Fibroblast of lung (primary cell): ENCODE measurements at regions not wholly inside any gene's neighbourhood (a gene's known extent, or its start where the extent isn't known, plus 50 kb on each side); places are given as distances from the start of the nearest gene placed in this dataset.

Experiments
- CTCF ChIP-seq, 2 donors: IDR thresholded peaks in 1 of 2; conservative IDR thresholded peaks in 1 of 2; 1 replicate in 1 of 2; 2 replicates in 1 of 2; pipeline ENCODE4 v1.5.1; 2011 to 2012; ENCODE audit warnings: low read length in 2 of 2, control low read depth in 1 of 2, inconsistent platforms in 1 of 2, low read depth in 1 of 2, mild to moderate bottlenecking in 1 of 2
- EZH2 ChIP-seq: IDR thresholded peaks from 2 replicates; pipeline ENCODE4 v1.5.1; 2012; ENCODE audit warnings: low read length, control low read depth, mild to moderate bottlenecking; ENCODE audit errors: missing control alignments

- no peak for TF ChIP-seq CTCF (conservative IDR thresholded peaks at IDR 0.05 in 1 of 2, IDR thresholded peaks at IDR 0.05 in 1 of 2; ENCODE audit: low read depth in 1 of 2, low read length in 2 of 2)
- no peak for TF ChIP-seq EZH2
These were observed 79.7 kb upstream of the CHODL start for GRCh38 chr21:18164933-18165332.
